ENCODE measurements at regions not wholly inside any gene's neighbourhood (a gene's known extent, or its start where the extent isn't known, plus 50 kb on each side); places are given as distances from the start of the nearest gene placed in this dataset.

DNA sequence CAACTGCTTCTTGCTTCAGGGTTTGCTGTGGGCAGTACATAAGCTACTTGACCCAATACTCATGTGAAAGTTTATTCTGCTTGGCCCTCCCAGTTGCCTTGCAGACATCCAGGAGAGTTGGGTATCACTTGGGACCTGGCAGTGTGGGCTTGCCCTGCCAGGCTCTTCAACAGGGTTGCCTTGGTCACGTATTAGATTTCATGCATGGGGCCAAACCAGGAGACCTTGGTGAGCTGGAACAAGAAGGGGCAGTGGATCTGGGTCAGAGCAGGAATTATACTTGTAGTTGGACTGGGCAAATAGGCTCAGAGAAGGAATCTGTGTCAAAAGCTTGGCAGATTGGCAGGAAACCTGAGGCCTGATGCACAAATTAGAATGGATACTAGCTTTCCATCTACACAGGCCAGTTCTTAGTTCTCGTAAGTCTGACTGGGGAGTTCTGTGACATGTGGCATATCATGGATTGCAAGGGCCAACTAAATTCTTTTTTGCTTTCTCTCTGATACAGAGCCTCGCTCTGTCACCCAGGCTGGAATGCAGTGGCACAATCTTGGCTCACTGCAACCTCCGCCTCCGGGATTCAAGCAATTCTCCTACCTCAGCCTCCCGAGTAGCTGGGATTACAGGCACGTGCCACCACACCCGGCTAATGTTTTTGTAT, 192.6 kb upstream of the SERP2 start:
- Mint-ChIP-seq H3K36me3 (ENCODE audit: low read depth) (no peaks in the 10 kb centered on the region), H3K4me3 (no peak overlapping the region), H3K27me3 (ENCODE audit: insufficient read depth) (peaks cover 5% of the 10 kb centered on the region), H3K27ac (no peak overlapping the region), H3K4me1 (peaks cover 9% of the 10 kb centered on the region), H3K9me3 (peaks cover 11% of the 10 kb centered on the region)
- no peaks in the 10 kb centered on the region for H3K36me3 ChIP-seq (ENCODE audit: control insufficient read depth, insufficient read depth, low read length)
- no peak overlapping the region for H3K27ac ChIP-seq (ENCODE audit: low read depth, low read length)
- no peak overlapping the region for H3K4me3 ChIP-seq (ENCODE audit: low read length)
- no peaks in the 10 kb centered on the region for H3K27me3 ChIP-seq (ENCODE audit: control insufficient read depth, insufficient read depth, low read length, poor library complexity, severe bottlenecking)
- DNase-seq = no peak
- no peak overlapping the region for H3K9ac ChIP-seq (ENCODE audit: extremely low read depth, low read length, poor library complexity, severe bottlenecking)
- 93 to 94% methylated on average over 6 to 8 of the region's 8 CpGs for WGBS, 2 experiments (ENCODE audit: insufficient coverage in 1 of 2, insufficient read length in 1 of 2)
- TF ChIP-seq, protein P1, sequence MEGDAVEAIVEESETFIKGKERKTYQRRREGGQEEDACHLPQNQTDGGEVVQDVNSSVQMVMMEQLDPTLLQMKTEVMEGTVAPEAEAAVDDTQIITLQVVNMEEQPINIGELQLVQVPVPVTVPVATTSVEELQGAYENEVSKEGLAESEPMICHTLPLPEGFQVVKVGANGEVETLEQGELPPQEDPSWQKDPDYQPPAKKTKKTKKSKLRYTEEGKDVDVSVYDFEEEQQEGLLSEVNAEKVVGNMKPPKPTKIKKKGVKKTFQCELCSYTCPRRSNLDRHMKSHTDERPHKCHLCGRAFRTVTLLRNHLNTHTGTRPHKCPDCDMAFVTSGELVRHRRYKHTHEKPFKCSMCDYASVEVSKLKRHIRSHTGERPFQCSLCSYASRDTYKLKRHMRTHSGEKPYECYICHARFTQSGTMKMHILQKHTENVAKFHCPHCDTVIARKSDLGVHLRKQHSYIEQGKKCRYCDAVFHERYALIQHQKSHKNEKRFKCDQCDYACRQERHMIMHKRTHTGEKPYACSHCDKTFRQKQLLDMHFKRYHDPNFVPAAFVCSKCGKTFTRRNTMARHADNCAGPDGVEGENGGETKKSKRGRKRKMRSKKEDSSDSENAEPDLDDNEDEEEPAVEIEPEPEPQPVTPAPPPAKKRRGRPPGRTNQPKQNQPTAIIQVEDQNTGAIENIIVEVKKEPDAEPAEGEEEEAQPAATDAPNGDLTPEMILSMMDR (conservative IDR thresholded peaks at IDR 0.05) = no peak
- H3K9me3 ChIP-seq (ENCODE audit: control insufficient read depth, low read length) = peaks cover 10% of the 10 kb centered on the region
- no peaks in the 10 kb centered on the region for H3K4me1 ChIP-seq (ENCODE audit: control insufficient read depth, insufficient read depth, low read length)

- H3K27me3 ChIP-seq (ENCODE audit: control insufficient read depth, insufficient read depth, low read length, poor library complexity, severe bottlenecking) = no peaks in the 10 kb centered on the region
- no peak overlapping the region for H3K27ac ChIP-seq (ENCODE audit: low read depth, low read length)
- peaks cover 10% of the 10 kb centered on the region for H3K9me3 Mint-ChIP-seq
- no peak overlapping the region for H3K4me3 ChIP-seq (ENCODE audit: low read length)
- H3K4me1 ChIP-seq (ENCODE audit: control insufficient read depth, insufficient read depth, low read length) = no peaks in the 10 kb centered on the region
- no peaks in the 10 kb centered on the region for H3K36me3 Mint-ChIP-seq (ENCODE audit: low read depth)
- TF ChIP-seq, protein P1 (conservative IDR thresholded peaks at IDR 0.05) = no peak
- 81 to 100% methylated on average over 1 to 2 of the region's 2 CpGs for WGBS, 2 experiments (ENCODE audit: insufficient coverage in 1 of 2, insufficient read length in 1 of 2)
- peaks cover 6% of the 10 kb centered on the region for H3K4me1 Mint-ChIP-seq
- no peaks in the 10 kb centered on the region for H3K36me3 ChIP-seq (ENCODE audit: control insufficient read depth, insufficient read depth, low read length)
- H3K4me3 Mint-ChIP-seq = no peak overlapping the region
- peaks cover 5% of the 10 kb centered on the region for H3K27me3 Mint-ChIP-seq (ENCODE audit: insufficient read depth)
- peaks cover 6% of the 10 kb centered on the region for H3K9me3 ChIP-seq (ENCODE audit: control insufficient read depth, low read length)
- H3K9ac ChIP-seq (ENCODE audit: extremely low read depth, low read length, poor library complexity, severe bottlenecking) = no peak overlapping the region
- H3K27ac Mint-ChIP-seq = no peak overlapping the region
- DNase-seq = no peak
Observed at GRCh38 chr13:44181931-44182330, 191.7 kb upstream of the SERP2 start.

DNA sequence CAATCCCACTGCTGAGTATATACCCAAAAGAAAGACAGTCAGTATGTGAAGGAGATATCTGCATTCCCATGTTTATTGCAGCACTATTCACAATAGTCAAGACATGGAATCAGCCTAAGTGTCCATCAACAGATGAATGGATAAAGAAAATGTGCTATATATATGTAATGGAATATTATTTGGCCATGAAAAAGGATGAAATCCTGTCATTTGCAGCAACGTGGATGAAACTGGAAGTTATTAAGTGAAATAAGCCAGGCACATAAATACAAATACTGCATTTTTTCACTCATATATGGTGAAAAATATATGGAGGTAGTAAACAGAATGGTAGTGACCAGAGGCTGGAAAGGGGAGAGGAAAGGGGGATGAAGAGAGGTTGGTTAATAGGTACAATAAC, 188.9 kb upstream of the SERP2 start:
- Mint-ChIP-seq H3K36me3 (ENCODE audit: low read depth) (no peaks in the 10 kb centered on the region), H3K27ac (no peak overlapping the region), H3K4me3 (no peak overlapping the region), H3K27me3 (ENCODE audit: insufficient read depth) (peaks cover 5% of the 10 kb centered on the region), H3K4me1 (no peaks in the 10 kb centered on the region), H3K9me3 (peaks cover 10% of the 10 kb centered on the region)
- Histone ChIP-seq H3K9me3 (ENCODE audit: control insufficient read depth, low read length) (peaks cover 6% of the 10 kb centered on the region), H3K27me3 (ENCODE audit: control insufficient read depth, insufficient read depth, low read length, poor library complexity, severe bottlenecking) (no peaks in the 10 kb centered on the region), H3K9ac (ENCODE audit: extremely low read depth, low read length, poor library complexity, severe bottlenecking) (no peak overlapping the region), H3K36me3 (ENCODE audit: control insufficient read depth, insufficient read depth, low read length) (no peaks in the 10 kb centered on the region), H3K4me1 (ENCODE audit: control insufficient read depth, insufficient read depth, low read length) (no peaks in the 10 kb centered on the region), H3K4me3 (ENCODE audit: low read length) (no peak overlapping the region), H3K27ac (ENCODE audit: low read depth, low read length) (no peak overlapping the region)
- DNase-seq = no peak
- TF ChIP-seq, protein P1 (conservative IDR thresholded peaks at IDR 0.05) = no peak
- 67% methylated on average over 1 of the region's 1 CpG; no CpG with 5 or more reads in 1 of the 2 experiments for WGBS, 2 experiments (ENCODE audit: insufficient coverage in 1 of 2, insufficient read length in 1 of 2)

Data from endodermal cell (in vitro differentiated cells).